Bronchial epithelial cell (primary cell): ENCODE measurements at regions not wholly inside any gene's neighbourhood (a gene's known extent, or its start where the extent isn't known, plus 50 kb on each side); places are given as distances from the start of the nearest gene placed in this dataset.

Source experiments
- DNase-seq: peaks from one replicate; pipeline ENCODE4 v3.0.0-alpha.2; 2010; ENCODE audit warnings: low read depth
- FAIRE-seq: peaks from 2 replicates; lab custom pipeline; 2011; peaks lifted over from hg19 to GRCh38; lab: Jason Lieb, UNC
- H3K27me3 ChIP-seq: 2 replicates; pipeline ENCODE4 v1.5.1; 2011; ENCODE audit warnings: low read length; ENCODE audit not compliant: control insufficient read depth, insufficient read depth
- H3K36me3 ChIP-seq: 2 replicates; pipeline ENCODE4 v1.5.1; 2011; ENCODE audit warnings: low read length; ENCODE audit not compliant: control insufficient read depth, insufficient read depth
- H3K4me3 ChIP-seq: 2 replicates; pipeline ENCODE4 v1.5.1; 2011; ENCODE audit warnings: mild to moderate bottlenecking, low read depth, low read length, control low read depth
- TF ChIP-seq, protein P1 (sequence below): IDR thresholded peaks from 2 replicates; pipeline ENCODE4 v1.5.1; 2011; ENCODE audit warnings: mild to moderate bottlenecking, moderate library complexity, low read length, control low read depth, inconsistent platforms; ENCODE audit not compliant: insufficient read depth, severe bottlenecking

- no peaks in the 10 kb centered on the region for H3K36me3 ChIP-seq
- FAIRE-seq: no peak
Measured at GRCh38 chr4:119679251-119679650, 50.6 kb upstream of the PDE5A start.

DNA sequence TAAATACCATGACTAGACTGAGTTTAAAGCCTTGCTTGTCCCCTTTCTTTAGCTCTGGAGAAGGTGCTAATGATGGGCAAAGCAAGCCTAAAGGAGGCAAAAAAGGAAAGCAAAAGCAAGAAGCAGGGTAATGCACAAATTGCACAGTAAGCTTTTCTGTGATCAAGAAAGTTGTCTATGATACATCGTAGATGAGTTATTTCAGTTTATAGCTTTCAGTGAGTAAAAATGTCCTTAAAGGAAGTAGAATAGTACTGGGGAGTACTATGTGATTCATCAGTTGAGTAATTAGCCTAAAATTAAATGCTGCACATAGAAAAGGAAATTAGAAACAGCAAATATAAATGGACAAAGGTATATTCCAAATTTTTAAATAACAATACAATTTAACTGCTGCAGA is 50.2 kb upstream of the PDE5A start:
- DNase-seq (peak; percentile 51), FAIRE-seq (no peak)
- H3K4me3 ChIP-seq: no peak overlapping the region
- no peaks in the 10 kb centered on the region for H3K36me3 ChIP-seq
- TF ChIP-seq, protein P1, sequence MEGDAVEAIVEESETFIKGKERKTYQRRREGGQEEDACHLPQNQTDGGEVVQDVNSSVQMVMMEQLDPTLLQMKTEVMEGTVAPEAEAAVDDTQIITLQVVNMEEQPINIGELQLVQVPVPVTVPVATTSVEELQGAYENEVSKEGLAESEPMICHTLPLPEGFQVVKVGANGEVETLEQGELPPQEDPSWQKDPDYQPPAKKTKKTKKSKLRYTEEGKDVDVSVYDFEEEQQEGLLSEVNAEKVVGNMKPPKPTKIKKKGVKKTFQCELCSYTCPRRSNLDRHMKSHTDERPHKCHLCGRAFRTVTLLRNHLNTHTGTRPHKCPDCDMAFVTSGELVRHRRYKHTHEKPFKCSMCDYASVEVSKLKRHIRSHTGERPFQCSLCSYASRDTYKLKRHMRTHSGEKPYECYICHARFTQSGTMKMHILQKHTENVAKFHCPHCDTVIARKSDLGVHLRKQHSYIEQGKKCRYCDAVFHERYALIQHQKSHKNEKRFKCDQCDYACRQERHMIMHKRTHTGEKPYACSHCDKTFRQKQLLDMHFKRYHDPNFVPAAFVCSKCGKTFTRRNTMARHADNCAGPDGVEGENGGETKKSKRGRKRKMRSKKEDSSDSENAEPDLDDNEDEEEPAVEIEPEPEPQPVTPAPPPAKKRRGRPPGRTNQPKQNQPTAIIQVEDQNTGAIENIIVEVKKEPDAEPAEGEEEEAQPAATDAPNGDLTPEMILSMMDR: no peak
- no peaks in the 10 kb centered on the region for H3K27me3 ChIP-seq

More at GRCh38 chr4:119679251-119679650, 50.6 kb upstream of the PDE5A start:
- no peak for DNase-seq
- TF ChIP-seq, protein P1: no peak
- H3K27me3 ChIP-seq: no peaks in the 10 kb centered on the region
- H3K4me3 ChIP-seq: no peak overlapping the region
